ENCODE measurements at regions not wholly inside any gene's neighbourhood (a gene's known extent, or its start where the extent isn't known, plus 50 kb on each side); places are given as distances from the start of the nearest gene placed in this dataset.
"Not testable (repeated sequence)": the region's sequence is repeated elsewhere in the genome, so short reads cannot be mapped to it uniquely, and the experiment has no call there.

- no peaks in the 10 kb centered on the region for H3K27me3 ChIP-seq (ENCODE audit: control insufficient read depth, insufficient read depth, low read length)
- no peak overlapping the region for H3K4me3 ChIP-seq (ENCODE audit: low read depth, low read length)
- TF ChIP-seq CTCF (IDR thresholded peaks at IDR 0.05; ENCODE audit: insufficient read depth, low read length, poor library complexity, severe bottlenecking): no peak
- H3K36me3 ChIP-seq (ENCODE audit: control insufficient read depth, insufficient read depth, low read length): no peaks in the 10 kb centered on the region
- DNase-seq (ENCODE audit: low read depth): no peak
Observed at GRCh38 chr15:34642247-34642646, 58.8 kb upstream of the GOLGA8B start.

GRCh38 chr15:34640661-34641060 lies 57.2 kb upstream of the GOLGA8B start:
- no peak for DNase-seq (ENCODE audit: low read depth)
- H3K27me3 ChIP-seq (ENCODE audit: control insufficient read depth, insufficient read depth, low read length): no peaks in the 10 kb centered on the region
- H3K4me3 ChIP-seq (ENCODE audit: low read depth, low read length): no peak overlapping the region
- no peak for TF ChIP-seq CTCF (IDR thresholded peaks at IDR 0.05; ENCODE audit: insufficient read depth, low read length, poor library complexity, severe bottlenecking)
- H3K36me3 ChIP-seq (ENCODE audit: control insufficient read depth, insufficient read depth, low read length): no peaks in the 10 kb centered on the region

DNA sequence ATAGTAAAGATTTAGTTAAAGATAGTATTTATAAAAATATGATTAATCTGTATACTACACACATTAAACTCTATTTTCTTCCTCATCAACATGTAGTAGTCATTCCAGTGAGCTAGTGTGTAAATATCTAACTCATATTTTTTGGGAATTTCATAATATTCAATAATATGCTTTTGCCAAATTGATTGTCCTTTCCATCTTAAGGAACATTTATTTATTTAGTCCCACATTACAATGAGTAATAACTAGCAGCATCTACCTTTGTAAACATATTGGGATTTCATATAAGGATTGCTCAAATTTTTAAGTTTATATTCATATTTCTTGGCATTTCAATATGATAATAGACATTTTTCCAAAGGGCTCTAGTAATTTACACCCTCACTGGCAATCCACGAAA lies 53.9 kb upstream of the GOLGA8B start:
- DNase-seq (ENCODE audit: low read depth): no peak
- no peak for TF ChIP-seq CTCF (IDR thresholded peaks at IDR 0.05; ENCODE audit: insufficient read depth, low read length, poor library complexity, severe bottlenecking)
- Histone ChIP-seq H3K36me3 (ENCODE audit: control insufficient read depth, insufficient read depth, low read length) (no peaks in the 10 kb centered on the region), H3K4me3 (ENCODE audit: low read depth, low read length) (no peak overlapping the region), H3K27me3 (ENCODE audit: control insufficient read depth, insufficient read depth, low read length) (no peaks in the 10 kb centered on the region)

GRCh38 chr15:34633602-34634001 lies 50.2 kb upstream of the GOLGA8B start:
- not testable (repeated sequence) for DNase-seq (ENCODE audit: low read depth); H3K4me3 ChIP-seq (ENCODE audit: low read depth, low read length); H3K36me3 ChIP-seq (ENCODE audit: control insufficient read depth, insufficient read depth, low read length); H3K27me3 ChIP-seq (ENCODE audit: control insufficient read depth, insufficient read depth, low read length)

Data from kidney epithelial cell (primary cell).